GM12873 (cell line): ENCODE measurements at regions not wholly inside any gene's neighbourhood (a gene's known extent, or its start where the extent isn't known, plus 50 kb on each side); places are given as distances from the start of the nearest gene placed in this dataset.

Experiments used
- TF ChIP-seq, protein P1 (sequence below): IDR thresholded peaks from 2 replicates; pipeline ENCODE4 v1.5.1; 2012; ENCODE audit warnings: low read depth, mild to moderate bottlenecking, moderate library complexity, low read length, control low read depth; ENCODE audit not compliant: insufficient read depth; ENCODE audit errors: missing control alignments

- TF ChIP-seq, protein P1, sequence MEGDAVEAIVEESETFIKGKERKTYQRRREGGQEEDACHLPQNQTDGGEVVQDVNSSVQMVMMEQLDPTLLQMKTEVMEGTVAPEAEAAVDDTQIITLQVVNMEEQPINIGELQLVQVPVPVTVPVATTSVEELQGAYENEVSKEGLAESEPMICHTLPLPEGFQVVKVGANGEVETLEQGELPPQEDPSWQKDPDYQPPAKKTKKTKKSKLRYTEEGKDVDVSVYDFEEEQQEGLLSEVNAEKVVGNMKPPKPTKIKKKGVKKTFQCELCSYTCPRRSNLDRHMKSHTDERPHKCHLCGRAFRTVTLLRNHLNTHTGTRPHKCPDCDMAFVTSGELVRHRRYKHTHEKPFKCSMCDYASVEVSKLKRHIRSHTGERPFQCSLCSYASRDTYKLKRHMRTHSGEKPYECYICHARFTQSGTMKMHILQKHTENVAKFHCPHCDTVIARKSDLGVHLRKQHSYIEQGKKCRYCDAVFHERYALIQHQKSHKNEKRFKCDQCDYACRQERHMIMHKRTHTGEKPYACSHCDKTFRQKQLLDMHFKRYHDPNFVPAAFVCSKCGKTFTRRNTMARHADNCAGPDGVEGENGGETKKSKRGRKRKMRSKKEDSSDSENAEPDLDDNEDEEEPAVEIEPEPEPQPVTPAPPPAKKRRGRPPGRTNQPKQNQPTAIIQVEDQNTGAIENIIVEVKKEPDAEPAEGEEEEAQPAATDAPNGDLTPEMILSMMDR = no peak
Measured at GRCh38 chr4:24116107-24116506, 226.3 kb upstream of the PPARGC1A start.

- TF ChIP-seq, protein P1 = no peak
Measured at GRCh38 chr4:24114919-24115500, 225.2 kb upstream of the PPARGC1A start.

DNA sequence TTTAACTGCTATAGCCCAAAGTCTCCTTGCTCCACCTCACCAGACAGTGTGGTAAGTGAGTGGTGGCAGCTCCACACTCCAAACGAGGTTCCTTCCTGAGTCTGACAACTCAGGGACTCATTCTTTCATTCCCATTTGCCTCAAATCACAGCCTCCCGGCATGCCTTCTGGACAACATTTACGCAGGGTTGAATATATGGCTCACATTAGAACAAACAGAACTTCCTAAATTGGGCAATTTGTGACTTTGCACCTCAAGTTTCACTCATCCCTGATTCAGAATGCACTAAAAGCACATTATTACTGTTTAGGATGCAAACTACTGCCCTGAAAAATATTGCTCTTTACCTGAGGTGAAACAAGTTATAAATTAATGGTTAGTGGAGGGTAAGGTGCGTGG is 224.6 kb upstream of the PPARGC1A start:
- TF ChIP-seq, protein P1 = no peak

GRCh38 chr4:24112466-24112865 is 222.6 kb upstream of the PPARGC1A start:
- TF ChIP-seq, protein P1 = no peak

DNA sequence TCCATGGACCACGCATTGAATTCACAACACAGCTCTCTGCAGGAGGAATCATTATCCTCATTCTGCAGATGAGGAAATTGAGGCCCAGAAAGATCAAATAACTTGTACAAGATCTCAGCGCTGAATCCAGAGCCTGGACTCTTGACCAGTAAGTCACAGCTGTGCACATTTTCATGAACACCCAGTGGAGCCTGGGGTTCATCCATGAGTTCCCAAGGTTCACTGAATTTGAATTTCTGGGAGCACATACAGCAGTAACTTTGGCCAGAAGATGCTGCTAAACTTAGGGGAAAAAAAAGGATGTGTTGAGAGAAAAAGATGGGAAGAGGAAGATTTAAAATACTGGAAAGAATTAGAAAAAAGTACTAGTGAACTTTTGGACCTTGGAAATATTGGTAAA is 218.7 kb upstream of the PPARGC1A start:
- TF ChIP-seq, protein P1 = no peak

- TF ChIP-seq, protein P1 = no peak
Measured at GRCh38 chr4:24105327-24106038, 215.6 kb upstream of the PPARGC1A start.

GRCh38 chr4:24104158-24104565 is 214.3 kb upstream of the PPARGC1A start:
- TF ChIP-seq, protein P1 = no peak
